Pancreas (tissue), 10 donors: ENCODE measurements at regions not wholly inside any gene's neighbourhood (a gene's known extent, or its start where the extent isn't known, plus 50 kb on each side); places are given as distances from the start of the nearest gene placed in this dataset.

Experiments used
- ATAC-seq, 4 donors: fragments of 200-7000 bp; cut with Tn5 transposase; one replicate each; pipeline versions ENCODE4 v1.8.0 to v1.9.1; 2020; ENCODE audit warnings: mild to moderate bottlenecking in 4 of 4, moderate library complexity in 4 of 4
- DNase-seq, 6 donors: peaks; one replicate each; pipeline ENCODE4 v3.0.0-alpha.2; 2020
- FAIRE-seq: peaks from 2 replicates; lab custom pipeline; 2012; peaks lifted over from hg19 to GRCh38; lab: Jason Lieb, UNC
- H3K27ac ChIP-seq, 4 donors: fragments of 200-600 bp; sonication (generic); 1 replicate in 3 of 4; 2 replicates in 1 of 4; pipeline versions ENCODE4 v1.5.0 to v1.8.0; 2020
- H3K27me3 ChIP-seq, 4 donors: fragments of 200-600 bp; one replicate each; pipeline ENCODE4 v1.8.0; 2021
- H3K36me3 ChIP-seq, 3 donors: fragments of 200-600 bp; sonication (generic) in 1 of 3; one replicate each; pipeline versions ENCODE4 v1.5.0 to v1.8.0; 2020 to 2021
- H3K4me1 ChIP-seq, 3 donors: fragments of 200-600 bp; one replicate each; pipeline ENCODE4 v1.8.0; 2021
- H3K4me3 ChIP-seq, 4 donors: fragments of 200-600 bp; sonication (generic) in 2 of 4; one replicate each; pipeline versions ENCODE4 v1.5.0 to v1.8.0; 2020 to 2021
- H3K9me3 ChIP-seq, 4 donors: fragments of 200-600 bp; one replicate each; pipeline ENCODE4 v1.8.0; 2021
- WGBS, 2 donors: extraction: QIAGEN DNeasy Blood & Tissue Kit; methylation state at CpG; one replicate each; pipeline ENCODE4 v1.1.7; 2013; 5-methylcytosine and 5-hydroxymethylcytosine counted together
- intact Hi-C, 3 donors: fragments of 100-400 bp; cut with DNase I; formaldehyde crosslinking; loops; one replicate each; pipeline versions ENCODE4 v1.11.1 to v1.14.2; 2022
- TF ChIP-seq, protein P1 (sequence below), 4 donors: fragments of 200-600 bp; sonication (generic) in 3 of 4; IDR thresholded peaks; one replicate each; pipeline versions ENCODE4 v1.5.0 to v1.8.0; 2021; ENCODE audit warnings: antibody characterized with exemption in 4 of 4
- donor health status: healthy with polysubstance abuse.
- donor health status: DM: no; HTN: no; CAD: no; lungs with moderate emphysema.
- donor health status: DM: no; HTN: no; CAD: no.
- donor health status: control.
- donor health status: control.
- donor health status: Bipolar disorder and iron deficiency.
- donor health status: DM: yes; HTN: yes; CAD: no.
- donor health status: DM: no; HTN: no; CAD: no.
- donor health status: DM: no; HTN: no; CAD: no.
- donor health status: DM: yes; HTN: yes; CAD: no.

DNA sequence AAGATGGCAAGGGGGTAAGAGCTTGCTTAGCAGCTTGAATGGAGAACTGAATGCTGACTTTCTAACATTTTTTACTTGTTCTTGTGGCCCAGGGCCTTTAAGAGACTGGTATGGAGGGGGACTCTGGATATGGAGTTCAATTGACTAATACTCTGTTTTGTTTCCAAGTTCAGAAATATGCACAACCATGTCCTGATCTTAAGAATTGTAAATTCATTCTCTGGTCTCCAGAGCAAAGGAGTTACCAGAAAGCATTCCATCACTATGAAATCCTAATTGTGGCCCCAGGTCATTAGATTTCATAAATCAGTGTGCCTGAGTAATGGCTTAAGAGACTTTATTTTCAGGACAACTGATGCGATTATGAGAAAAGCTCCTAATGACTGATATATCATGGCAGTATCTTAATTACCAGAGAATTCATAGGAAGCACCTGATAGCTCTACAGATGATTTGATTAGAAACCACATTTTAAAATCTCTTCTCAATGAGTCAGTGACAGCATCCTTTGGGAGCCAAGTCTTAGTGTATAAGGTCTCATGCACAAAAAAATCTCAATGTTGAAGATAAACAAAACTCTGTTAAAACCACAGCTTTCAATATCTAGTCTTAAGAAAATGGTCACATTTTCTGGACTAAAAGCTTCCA lies 613.6 kb upstream of the KLF4 start:
- intact Hi-C loops = no loop called here
- H3K4me1 ChIP-seq = no peaks in the 10 kb centered on the region
- no peaks in the 10 kb centered on the region for H3K36me3 ChIP-seq
- FAIRE-seq (no peak), DNase-seq (no peak), ATAC-seq (no peak)
- no peaks in the 10 kb centered on the region for H3K9me3 ChIP-seq
- TF ChIP-seq, protein P1, sequence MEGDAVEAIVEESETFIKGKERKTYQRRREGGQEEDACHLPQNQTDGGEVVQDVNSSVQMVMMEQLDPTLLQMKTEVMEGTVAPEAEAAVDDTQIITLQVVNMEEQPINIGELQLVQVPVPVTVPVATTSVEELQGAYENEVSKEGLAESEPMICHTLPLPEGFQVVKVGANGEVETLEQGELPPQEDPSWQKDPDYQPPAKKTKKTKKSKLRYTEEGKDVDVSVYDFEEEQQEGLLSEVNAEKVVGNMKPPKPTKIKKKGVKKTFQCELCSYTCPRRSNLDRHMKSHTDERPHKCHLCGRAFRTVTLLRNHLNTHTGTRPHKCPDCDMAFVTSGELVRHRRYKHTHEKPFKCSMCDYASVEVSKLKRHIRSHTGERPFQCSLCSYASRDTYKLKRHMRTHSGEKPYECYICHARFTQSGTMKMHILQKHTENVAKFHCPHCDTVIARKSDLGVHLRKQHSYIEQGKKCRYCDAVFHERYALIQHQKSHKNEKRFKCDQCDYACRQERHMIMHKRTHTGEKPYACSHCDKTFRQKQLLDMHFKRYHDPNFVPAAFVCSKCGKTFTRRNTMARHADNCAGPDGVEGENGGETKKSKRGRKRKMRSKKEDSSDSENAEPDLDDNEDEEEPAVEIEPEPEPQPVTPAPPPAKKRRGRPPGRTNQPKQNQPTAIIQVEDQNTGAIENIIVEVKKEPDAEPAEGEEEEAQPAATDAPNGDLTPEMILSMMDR (IDR thresholded peaks at IDR 0.05) = no peak
- H3K4me3 ChIP-seq = no peak overlapping the region
- H3K27me3 ChIP-seq = no peaks in the 10 kb centered on the region
- WGBS, 2 donors = 88 to 95% methylated on average over 1 of the region's 1 CpG
- no peak overlapping the region for H3K27ac ChIP-seq

DNA sequence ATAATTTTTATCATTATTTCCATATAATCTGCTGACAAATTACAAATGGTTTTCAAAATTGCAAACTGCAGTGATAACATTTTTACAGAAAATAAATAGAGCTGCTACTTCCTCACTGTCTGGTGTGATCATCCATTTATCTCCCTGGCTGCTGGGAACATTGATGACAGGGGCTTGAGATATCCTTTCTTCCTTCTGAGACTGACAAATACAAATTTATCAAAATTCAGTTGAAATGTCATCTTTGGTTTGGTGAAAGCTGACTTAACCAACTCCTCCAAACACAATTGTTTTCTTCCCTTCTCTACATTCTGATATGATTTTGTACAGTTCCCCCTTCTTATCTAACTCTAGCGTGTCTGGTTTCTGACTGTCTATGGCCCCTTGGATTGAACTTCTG lies 611.8 kb upstream of the KLF4 start:
- H3K4me3 ChIP-seq = no peak overlapping the region
- no peaks in the 10 kb centered on the region for H3K4me1 ChIP-seq
- H3K36me3 ChIP-seq = no peaks in the 10 kb centered on the region
- TF ChIP-seq, protein P1 (IDR thresholded peaks at IDR 0.05) = no peak
- ATAC-seq (no peak), FAIRE-seq (no peak), DNase-seq (no peak)
- intact Hi-C loops = no loop called here
- WGBS, 2 donors = 78 to 91% methylated on average over 1 of the region's 1 CpG
- H3K9me3 ChIP-seq = no peaks in the 10 kb centered on the region
- H3K27me3 ChIP-seq = no peaks in the 10 kb centered on the region
- no peak overlapping the region for H3K27ac ChIP-seq

DNA sequence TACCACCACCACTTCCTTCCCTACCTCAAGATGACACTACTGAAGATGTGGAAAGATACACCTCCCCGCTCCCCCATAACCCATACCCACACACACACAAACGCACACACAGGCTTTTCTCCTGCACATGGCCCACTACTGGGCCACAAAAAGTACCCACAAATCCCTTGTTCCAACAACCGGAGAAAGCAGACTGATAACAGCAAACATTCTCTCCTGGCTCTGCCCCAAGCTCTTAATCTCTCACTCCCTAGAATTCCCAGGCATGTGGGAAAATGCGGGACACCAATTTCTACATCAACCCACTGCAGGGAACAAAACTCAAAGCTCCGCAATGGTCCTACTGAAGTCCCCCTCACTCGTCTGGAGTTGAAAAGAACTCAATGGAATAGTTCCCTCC lies 611.0 kb upstream of the KLF4 start:
- ATAC-seq (no peak), DNase-seq (no peak), FAIRE-seq (no peak)
- intact Hi-C loops = no loop called here
- no peak overlapping the region for H3K4me3 ChIP-seq
- H3K36me3 ChIP-seq = no peaks in the 10 kb centered on the region
- no peak overlapping the region for H3K27ac ChIP-seq
- WGBS, 2 donors = 52 to 59% methylated on average over 6 of the region's 6 CpGs
- H3K9me3 ChIP-seq = no peaks in the 10 kb centered on the region
- TF ChIP-seq, protein P1 (IDR thresholded peaks at IDR 0.05) = no peak
- no peaks in the 10 kb centered on the region for H3K27me3 ChIP-seq
- no peaks in the 10 kb centered on the region for H3K4me1 ChIP-seq

DNA sequence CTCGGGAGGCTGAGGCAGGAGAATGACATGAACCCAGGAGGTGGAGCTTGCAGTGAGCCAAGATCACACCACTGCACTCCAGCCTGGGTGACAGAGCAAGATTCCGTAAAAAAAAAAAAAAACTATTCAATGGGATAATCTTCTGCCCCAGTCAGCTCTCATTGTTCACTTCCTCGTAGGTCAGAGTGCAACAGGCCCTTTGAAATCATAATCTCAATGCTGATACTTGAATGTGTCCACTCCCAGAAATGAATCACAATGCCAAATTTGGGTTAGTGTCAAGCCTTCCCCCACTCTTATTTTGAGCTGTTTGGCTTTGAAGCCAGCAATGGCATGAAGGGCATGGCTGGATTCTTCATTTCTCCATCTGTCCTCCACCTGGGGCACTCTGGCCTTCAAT lies 610.3 kb upstream of the KLF4 start:
- intact Hi-C loops = no loop called here

DNA sequence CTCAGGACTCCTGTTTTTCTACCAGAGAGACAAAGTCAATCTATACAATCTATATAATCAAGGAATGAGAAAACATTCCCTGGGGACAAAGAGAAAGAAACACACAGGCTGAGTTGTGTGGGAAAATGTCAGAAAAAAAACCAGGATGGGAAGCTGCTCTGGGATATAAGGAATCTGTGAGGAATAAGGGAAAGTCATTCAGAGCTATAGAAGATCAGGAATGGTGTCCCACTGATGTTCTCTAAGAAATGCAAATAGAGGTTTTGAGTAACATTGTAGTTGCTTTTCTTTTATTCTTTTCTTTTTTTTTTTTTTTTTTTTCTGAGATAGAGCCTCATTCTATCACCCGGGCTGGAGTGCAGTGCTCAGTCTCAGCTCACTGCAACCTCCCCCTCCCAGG lies 605.9 kb upstream of the KLF4 start:
- no peak for DNase-seq
- WGBS, 2 donors = 83 to 91% methylated on average over 1 of the region's 1 CpG
- intact Hi-C loops = no loop called here

More for the DNA sequence above, 610.3 kb upstream of the KLF4 start:
- no peaks in the 10 kb centered on the region for H3K36me3 ChIP-seq
- H3K4me3 ChIP-seq = no peak overlapping the region
- H3K4me1 ChIP-seq = no peaks in the 10 kb centered on the region
- no peak for ATAC-seq
- DNase-seq = no peak
- TF ChIP-seq, protein P1 (IDR thresholded peaks at IDR 0.05) = no peak
- FAIRE-seq = no peak
- H3K27ac ChIP-seq = no peak overlapping the region
- WGBS, 2 donors = 76 to 79% methylated on average over 3 of the region's 3 CpGs
- no peaks in the 10 kb centered on the region for H3K27me3 ChIP-seq
- H3K9me3 ChIP-seq = no peaks in the 10 kb centered on the region

More for the DNA sequence above, 605.9 kb upstream of the KLF4 start:
- Histone ChIP-seq H3K36me3 (no peaks in the 10 kb centered on the region), H3K9me3 (no peaks in the 10 kb centered on the region), H3K27me3 (no peaks in the 10 kb centered on the region), H3K27ac (no peak overlapping the region), H3K4me1 (no peaks in the 10 kb centered on the region), H3K4me3 (no peak overlapping the region)
- ATAC-seq (no peak), FAIRE-seq (no peak)
- TF ChIP-seq, protein P1 (IDR thresholded peaks at IDR 0.05) = no peak
